Limb (tissue), 2 donors: ENCODE measurements at regions not wholly inside any gene's neighbourhood (a gene's known extent, or its start where the extent isn't known, plus 50 kb on each side); places are given as distances from the start of the nearest gene placed in this dataset.
"Not testable (repeated sequence)": the region's sequence is repeated elsewhere in the genome, so short reads cannot be mapped to it uniquely, and the experiment has no call there.

Experiments
- DNase-seq, 2 donors: peaks; one replicate each; pipeline ENCODE4 v3.0.0-alpha.2; 2016; ENCODE audit errors: extremely low spot score in 2 of 2

DNA sequence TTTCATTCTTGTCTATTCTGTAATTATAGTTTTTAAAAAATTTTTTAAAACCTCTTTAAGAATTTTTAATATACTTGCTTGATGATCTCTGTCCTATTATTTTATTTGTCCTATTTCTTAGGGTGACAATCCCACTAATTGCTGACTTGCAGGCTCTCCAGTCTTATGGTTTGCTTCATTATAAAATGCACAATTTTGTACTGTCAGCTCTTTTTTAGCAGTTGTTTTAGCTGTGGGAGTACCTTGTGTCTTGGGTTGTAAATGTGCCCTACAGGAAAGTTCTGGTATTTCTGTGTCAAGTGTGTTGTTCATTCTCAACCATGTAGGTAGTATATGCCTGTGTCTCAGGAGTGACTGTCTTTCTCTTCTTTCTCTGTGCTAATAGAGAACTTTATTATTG lies 118.2 kb upstream of the IL15 start:
- DNase-seq: no peak

DNA sequence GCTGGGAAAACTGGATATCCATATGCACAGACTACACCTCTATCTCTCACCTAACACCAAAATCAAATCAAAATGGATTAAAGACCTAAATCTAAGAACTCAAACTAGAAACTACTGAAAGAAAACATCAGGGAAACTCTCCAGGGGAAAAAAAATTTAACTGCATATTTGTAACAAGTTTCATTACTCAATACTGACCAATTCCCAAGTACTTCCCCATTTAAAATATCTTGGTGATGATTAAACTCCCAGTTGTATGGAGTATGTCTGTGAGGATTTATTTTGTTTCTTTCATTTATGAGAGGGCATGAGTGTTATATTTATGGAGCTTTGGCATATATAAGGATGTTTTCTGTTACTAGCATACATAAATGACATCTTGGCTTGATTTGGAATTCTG lies 112.3 kb upstream of the IL15 start:
- no peak for DNase-seq

GRCh38 chr4:141524841-141525240 lies 111.5 kb upstream of the IL15 start:
- no peak for DNase-seq

- DNase-seq: no peak
Measured at GRCh38 chr4:141530627-141531026, 105.8 kb upstream of the IL15 start.

- no peak for DNase-seq
Measured at GRCh38 chr4:141534985-141535384, 101.4 kb upstream of the IL15 start.

DNA sequence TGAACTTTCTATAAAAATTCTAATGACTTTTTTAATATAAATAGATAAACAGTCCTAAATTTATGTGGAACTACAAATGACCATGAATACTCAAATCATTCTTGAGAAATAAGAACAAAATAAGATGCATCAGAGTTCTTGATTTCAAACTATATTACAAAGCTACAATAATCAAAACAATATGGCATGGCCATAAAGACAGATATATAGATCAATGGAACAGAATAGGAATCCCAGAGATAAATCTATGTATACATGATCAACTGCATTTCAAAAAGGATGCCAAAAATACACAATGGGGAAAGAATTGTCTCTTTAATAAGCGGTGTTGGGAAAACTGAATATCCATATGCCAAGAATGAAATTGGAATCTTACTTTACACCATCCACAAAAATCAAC lies 98.4 kb upstream of the IL15 start:
- DNase-seq: no peak

GRCh38 chr4:141540643-141541042 lies 95.7 kb upstream of the IL15 start:
- DNase-seq: no peak

DNA sequence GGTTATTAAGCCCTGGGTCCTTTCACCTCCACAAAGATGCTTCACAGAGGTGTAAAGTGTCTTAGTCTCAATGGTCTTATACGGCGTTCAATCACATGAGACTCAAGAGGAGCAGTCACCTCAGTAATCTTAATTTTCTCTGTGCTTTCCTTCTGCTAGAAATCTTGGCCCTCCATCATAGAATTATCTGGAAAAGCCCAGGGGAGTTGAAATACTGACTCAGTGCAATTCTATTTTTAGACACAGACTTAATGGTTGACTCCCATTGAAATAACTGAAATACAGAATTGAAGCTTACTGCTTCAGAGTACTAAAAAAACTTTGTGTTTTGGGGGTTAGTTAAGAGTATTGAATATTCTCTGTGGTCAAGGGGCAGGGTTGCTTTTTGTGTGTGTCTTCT lies 94.5 kb upstream of the IL15 start:
- no peak for DNase-seq

DNA sequence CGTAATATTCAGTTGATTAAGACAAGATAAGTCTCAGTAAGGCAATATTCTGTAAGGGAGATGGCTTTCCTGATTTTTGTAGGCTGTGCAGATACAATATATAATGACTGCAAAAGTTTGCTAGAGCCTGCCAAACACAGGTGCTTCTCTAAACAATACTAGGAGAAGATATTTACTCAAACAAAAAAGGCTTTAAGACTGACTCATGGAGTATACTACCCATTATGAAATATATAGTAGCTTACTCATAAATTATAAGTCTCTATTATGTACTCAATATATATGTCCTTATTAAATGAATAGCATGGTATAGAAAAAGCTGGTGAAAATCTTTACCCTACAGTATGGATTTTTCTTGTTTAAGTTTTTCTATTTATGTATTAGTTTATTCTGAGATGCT lies 93.2 kb upstream of the IL15 start:
- DNase-seq: no peak

DNA sequence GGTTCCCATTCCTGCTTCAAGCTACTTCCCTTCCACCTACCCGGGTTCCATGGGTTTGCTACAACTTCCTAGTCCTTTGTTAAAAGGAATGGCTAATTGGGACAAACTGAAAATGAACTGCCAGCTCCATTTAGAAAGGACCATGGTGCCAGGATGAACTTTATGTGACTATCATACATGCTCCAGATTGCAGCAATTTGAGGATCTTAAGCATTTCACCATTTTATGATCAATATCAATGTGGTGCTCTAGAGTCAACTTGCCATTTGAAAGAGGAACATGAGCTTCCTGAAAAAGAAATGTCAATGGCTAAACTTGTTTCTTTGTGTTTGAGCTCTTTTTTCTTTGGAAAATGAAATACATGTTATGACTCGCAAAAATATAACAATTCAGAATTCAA lies 92.7 kb upstream of the IL15 start:
- no peak for DNase-seq

DNA sequence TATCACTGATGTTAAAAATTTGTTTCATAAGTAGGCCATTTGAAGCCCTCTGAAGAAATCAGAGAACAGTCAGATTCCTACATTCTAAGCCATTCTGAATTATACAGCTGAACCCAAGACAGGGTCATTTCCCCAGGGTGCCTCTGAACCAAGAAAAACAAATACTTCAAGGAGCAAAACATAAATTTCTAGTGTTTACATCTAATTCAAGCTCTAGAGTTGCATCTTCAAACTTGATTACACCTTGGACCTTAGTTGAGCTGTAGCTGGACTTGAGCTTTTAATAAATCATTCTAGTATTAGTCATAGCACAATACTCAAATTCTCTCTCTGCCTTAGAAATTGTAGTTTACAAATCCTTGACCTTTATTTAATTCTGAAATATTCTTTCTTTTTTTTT lies 87.6 kb upstream of the IL15 start:
- no peak for DNase-seq

DNA sequence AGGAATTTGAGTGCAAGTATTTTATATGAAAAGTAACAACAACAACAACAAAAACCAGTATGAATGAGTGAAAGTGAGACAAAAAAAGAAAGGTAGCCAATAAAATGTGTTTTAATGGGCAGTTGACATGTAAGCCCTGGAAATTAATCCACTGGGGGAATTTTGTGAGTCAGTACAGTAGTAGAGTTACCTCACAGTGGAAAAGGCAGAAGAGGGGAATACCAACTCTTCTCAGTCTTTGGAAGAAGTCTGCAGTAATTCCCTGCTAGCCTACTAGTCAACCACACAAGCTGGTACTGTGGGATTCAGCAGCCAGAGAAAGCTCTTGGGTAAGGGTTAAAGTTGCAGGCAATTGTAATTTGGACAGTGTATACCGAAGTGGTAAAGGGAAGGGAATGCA lies 76.3 kb upstream of the IL15 start:
- DNase-seq: no peak

- DNase-seq: no peak
Measured at GRCh38 chr4:141562649-141563048, 73.7 kb upstream of the IL15 start.

DNA sequence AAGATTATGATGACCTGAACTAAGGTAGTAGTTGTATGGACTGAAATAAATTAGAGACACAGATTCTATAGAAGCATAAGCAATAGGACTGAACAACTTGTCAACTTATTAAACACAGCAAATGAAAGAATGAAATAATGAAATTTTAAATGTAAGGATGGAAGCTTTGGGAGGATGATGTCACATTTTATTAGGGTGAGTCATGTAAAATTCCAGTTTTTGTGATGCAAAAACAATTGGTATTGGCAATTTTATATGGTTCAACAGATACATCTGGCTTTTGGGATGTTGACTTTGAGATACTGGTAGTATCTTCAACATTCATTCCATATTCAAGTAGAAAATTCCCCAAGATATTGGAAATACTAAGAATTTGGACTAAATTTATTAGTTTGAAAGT lies 72.7 kb upstream of the IL15 start:
- no peak for DNase-seq

- not testable (repeated sequence) for DNase-seq
Measured at GRCh38 chr4:141564961-141565360, 71.4 kb upstream of the IL15 start.

GRCh38 chr4:141565379-141566089 lies 70.8 kb upstream of the IL15 start:
- DNase-seq: no peak

- DNase-seq: no peak
Measured at GRCh38 chr4:141567326-141567915, 69.0 kb upstream of the IL15 start.

- no peak for DNase-seq
Measured at GRCh38 chr4:141569141-141569540, 67.2 kb upstream of the IL15 start.

DNA sequence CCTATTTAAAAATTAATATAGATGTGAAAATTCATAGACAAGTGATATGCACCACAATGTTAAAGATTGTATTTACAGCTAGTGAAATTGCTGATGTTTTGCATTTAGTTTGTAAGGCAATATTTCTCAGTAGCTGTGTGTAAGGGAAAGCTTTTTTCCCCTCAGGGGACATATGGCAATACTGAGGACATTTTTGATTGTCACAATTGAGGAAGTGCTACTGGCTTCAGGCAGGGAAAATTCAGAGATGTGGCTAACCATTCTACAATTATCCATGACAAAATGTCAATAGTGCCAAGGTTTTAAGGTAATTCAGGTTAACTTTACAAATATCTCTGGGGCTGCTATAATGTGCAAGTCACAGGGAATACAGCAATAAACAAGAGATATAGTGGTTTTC lies 66.1 kb upstream of the IL15 start:
- DNase-seq: no peak

- DNase-seq: no peak
Measured at GRCh38 chr4:141571362-141571761, 65.0 kb upstream of the IL15 start.

DNA sequence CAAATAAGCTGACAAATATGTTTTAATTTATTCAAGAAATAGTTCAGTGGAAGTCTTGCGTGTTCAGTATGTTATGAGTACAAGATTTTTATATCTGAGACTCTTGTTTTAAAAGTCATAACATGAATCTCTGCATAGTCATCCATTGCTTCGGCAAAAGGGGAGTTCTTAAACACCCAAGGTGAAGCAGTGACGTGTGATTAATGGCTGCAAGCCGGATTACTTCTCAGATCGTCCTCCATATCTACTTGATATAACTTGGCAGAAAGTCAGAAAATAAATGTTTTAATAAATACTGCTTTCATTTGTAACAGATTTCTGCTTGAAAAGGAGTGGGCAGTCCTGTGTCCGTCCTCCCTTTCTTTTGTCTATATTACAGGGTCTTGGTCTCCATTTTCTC lies 64.6 kb upstream of the IL15 start:
- no peak for DNase-seq

DNA sequence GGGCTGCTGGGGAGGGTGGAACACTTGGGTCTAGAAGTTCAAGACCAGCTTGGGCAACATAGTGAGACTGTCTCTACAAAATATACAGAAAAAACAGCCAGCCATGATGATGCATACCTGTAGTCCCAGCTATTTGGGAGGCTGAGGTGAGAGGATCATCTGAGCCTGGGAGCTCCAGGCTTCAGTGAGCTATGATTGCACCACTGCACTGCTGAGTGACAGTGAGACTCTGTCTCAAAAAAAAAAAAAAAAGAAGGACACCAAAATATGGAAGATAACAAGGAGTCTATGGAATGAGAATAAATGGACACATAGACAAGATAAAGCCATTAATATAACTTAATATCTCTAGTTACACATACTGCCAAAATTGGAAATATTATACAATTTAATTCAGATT lies 62.7 kb upstream of the IL15 start:
- DNase-seq: no peak

DNA sequence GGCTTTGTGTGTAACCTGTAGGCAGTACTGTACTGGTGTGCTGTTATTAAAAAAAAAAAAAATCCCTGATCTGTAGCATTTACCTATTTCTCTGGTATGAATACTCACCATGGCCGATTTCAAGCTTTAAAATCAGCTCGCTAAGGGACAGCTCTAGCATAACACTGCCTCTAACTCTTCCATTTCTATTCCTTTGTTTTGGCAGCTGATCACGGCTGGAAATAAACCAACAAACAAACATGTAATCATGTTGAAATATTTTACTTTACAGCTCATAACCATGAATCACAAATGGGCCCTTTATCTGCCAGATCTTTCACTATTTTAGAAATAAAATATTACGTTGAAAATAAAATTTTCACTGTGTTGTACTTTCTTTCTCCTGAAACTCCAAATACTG lies 60.5 kb upstream of the IL15 start:
- no peak for DNase-seq
